ENCODE measurements at regions not wholly inside any gene's neighbourhood (a gene's known extent, or its start where the extent isn't known, plus 50 kb on each side); places are given as distances from the start of the nearest gene placed in this dataset.

DNA sequence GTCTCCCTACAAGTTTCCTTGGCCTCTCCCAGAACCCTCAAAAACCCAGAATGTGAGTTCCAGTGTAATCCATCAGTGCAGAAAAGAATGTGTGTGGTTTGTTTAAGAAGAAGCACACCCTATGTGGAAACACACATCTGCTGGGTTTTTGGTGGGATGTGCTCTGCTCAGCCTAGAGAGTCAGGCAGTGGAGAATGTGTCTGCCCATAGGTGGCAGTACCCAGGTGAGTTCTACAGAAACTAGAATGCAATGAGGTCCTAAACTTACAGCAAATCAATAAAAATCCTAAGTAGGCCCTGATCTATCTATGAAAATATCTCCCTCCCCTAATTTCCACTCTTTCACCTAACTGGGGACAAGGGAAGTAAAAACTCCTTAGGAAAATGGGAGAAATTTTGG lies 437.3 kb downstream of the DHX35 start:
- TF ChIP-seq POLR2A (IDR thresholded peaks at IDR 0.05; ENCODE audit: low read depth, low read length) (no peak), FOS (IDR thresholded peaks at IDR 0.05; ENCODE audit: borderline replicate concordance, insufficient read depth, low read length) (no peak), POLR2AphosphoS5 (IDR thresholded peaks at IDR 0.05; ENCODE audit: insufficient read depth, low read depth, low read length) (no peak), GATA2 (IDR thresholded peaks at IDR 0.05; ENCODE audit: insufficient read depth, insufficient read length, low read depth, low read length) (no peak), JUN (IDR thresholded peaks at IDR 0.05; ENCODE audit: borderline replicate concordance, insufficient read depth, insufficient read length, low read depth) (no peak), MYC (IDR thresholded peaks at IDR 0.05; ENCODE audit: low read depth, low read length) (no peak), EZH2 (IDR thresholded peaks at IDR 0.05; ENCODE audit: borderline replicate concordance, low read depth, low read length, severe bottlenecking) (no peak)
- TF ChIP-seq, protein P1, sequence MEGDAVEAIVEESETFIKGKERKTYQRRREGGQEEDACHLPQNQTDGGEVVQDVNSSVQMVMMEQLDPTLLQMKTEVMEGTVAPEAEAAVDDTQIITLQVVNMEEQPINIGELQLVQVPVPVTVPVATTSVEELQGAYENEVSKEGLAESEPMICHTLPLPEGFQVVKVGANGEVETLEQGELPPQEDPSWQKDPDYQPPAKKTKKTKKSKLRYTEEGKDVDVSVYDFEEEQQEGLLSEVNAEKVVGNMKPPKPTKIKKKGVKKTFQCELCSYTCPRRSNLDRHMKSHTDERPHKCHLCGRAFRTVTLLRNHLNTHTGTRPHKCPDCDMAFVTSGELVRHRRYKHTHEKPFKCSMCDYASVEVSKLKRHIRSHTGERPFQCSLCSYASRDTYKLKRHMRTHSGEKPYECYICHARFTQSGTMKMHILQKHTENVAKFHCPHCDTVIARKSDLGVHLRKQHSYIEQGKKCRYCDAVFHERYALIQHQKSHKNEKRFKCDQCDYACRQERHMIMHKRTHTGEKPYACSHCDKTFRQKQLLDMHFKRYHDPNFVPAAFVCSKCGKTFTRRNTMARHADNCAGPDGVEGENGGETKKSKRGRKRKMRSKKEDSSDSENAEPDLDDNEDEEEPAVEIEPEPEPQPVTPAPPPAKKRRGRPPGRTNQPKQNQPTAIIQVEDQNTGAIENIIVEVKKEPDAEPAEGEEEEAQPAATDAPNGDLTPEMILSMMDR (IDR thresholded peaks at IDR 0.05; ENCODE audit: extremely low read depth in 1 of 2, insufficient read depth in 1 of 2, low read depth in 1 of 2, low read length in 2 of 2): no peak
- TF ChIP-seq, protein P2, sequence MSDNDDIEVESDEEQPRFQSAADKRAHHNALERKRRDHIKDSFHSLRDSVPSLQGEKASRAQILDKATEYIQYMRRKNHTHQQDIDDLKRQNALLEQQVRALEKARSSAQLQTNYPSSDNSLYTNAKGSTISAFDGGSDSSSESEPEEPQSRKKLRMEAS (IDR thresholded peaks at IDR 0.05; ENCODE audit: insufficient read depth, insufficient read length): no peak
- Histone ChIP-seq H3K9ac (replicated peaks; ENCODE audit: extremely low read depth, insufficient read depth, low read length) (no peak overlapping the region), H3K9me3 (replicated peaks; ENCODE audit: control insufficient read depth, insufficient read depth, low read length) (no peaks in the 10 kb centered on the region), H3K4me1 (ENCODE audit: control insufficient read depth, extremely low read depth, insufficient read depth, low read length) (no peaks in the 10 kb centered on the region), H2AFZ (ENCODE audit: low read depth, low read length) (no peak overlapping the region), H3K36me3 (ENCODE audit: control insufficient read depth in 2 of 2, extremely low read depth in 1 of 2, insufficient read depth in 2 of 2, low read length in 2 of 2) (no peaks in the 10 kb centered on the region), H3K9me1 (replicated peaks; ENCODE audit: control insufficient read depth, extremely low read depth, insufficient read depth, low read length) (no peaks in the 10 kb centered on the region), H3K27ac (ENCODE audit: insufficient read depth, low read depth, low read length) (no peak overlapping the region), H3K4me3 (replicated peaks in 1 of 3; ENCODE audit: insufficient read depth in 1 of 3, low read depth in 1 of 3, low read length in 3 of 3) (no peak overlapping the region), H3K4me2 (ENCODE audit: insufficient read depth, low read length) (no peak overlapping the region), H3K27me3 (ENCODE audit: control insufficient read depth in 2 of 2, insufficient read depth in 2 of 2, low read length in 2 of 2) (no peaks in the 10 kb centered on the region), H4K20me1 (replicated peaks; ENCODE audit: control insufficient read depth, extremely low read depth, insufficient read depth, low read length) (no peaks in the 10 kb centered on the region), H3K79me2 (ENCODE audit: control insufficient read depth, insufficient read depth, low read length) (no peaks in the 10 kb centered on the region)
- ChIA-PET POLR2A (no interaction called here), CTCF (interaction anchor here (1.1 kb wide), 1 partner anchor 131 kb away, joined by 3 read pairs; no protein-coding TSS in a partner anchor)
- intact Hi-C loops (cut with micrococcal nuclease) (no loop called here), dilution Hi-C loops (cut with MboI; ENCODE audit: extremely low pct_ligation_motif_present, low sequenced_read_pairs) (no loop called here)
- no TSS peak for BruUV-seq (replicated peaks)
- DNase-seq (ENCODE audit: low read depth, low spot score): no peak
- no peak for FAIRE-seq
